Chondrocyte (in vitro differentiated cells): ENCODE measurements at regions not wholly inside any gene's neighbourhood (a gene's known extent, or its start where the extent isn't known, plus 50 kb on each side); places are given as distances from the start of the nearest gene placed in this dataset.

ENCODE experiments used
- DNase-seq: peaks from one replicate; pipeline ENCODE4 v3.0.0; 2021; ENCODE audit warnings: mixed read lengths, low spot score
- H3K27ac Mint-ChIP-seq: one replicate; pipeline ENCODE4 v1.8.0; 2021; ENCODE audit warnings: mild to moderate bottlenecking, moderate library complexity, mixed read lengths; ENCODE audit not compliant: unreplicated experiment
- H3K27me3 Mint-ChIP-seq: 2 replicates; pipeline ENCODE4 v1.8.0; 2021; ENCODE audit warnings: low read depth, mixed read lengths
- H3K36me3 Mint-ChIP-seq: 2 replicates; pipeline ENCODE4 v1.8.0; 2021; ENCODE audit warnings: low read depth, mixed read lengths
- H3K4me1 Mint-ChIP-seq: 2 replicates; pipeline ENCODE4 v1.8.0; 2021; ENCODE audit warnings: low read depth, mild to moderate bottlenecking, mixed read lengths
- H3K4me3 Mint-ChIP-seq: one replicate; pipeline ENCODE4 v1.8.0; 2021; ENCODE audit warnings: mild to moderate bottlenecking, moderate library complexity, mixed read lengths; ENCODE audit not compliant: unreplicated experiment
- H3K9me3 Mint-ChIP-seq: 2 replicates; pipeline ENCODE4 v1.8.0; 2021; ENCODE audit warnings: low read depth, mixed read lengths
- TF ChIP-seq, protein P1 (sequence below): fragments of 200-600 bp; sonication (generic); IDR thresholded peaks from 2 replicates; pipeline ENCODE4 v1.5.0; 2021; ENCODE audit warnings: antibody characterized with exemption, mild to moderate bottlenecking, moderate library complexity

DNA sequence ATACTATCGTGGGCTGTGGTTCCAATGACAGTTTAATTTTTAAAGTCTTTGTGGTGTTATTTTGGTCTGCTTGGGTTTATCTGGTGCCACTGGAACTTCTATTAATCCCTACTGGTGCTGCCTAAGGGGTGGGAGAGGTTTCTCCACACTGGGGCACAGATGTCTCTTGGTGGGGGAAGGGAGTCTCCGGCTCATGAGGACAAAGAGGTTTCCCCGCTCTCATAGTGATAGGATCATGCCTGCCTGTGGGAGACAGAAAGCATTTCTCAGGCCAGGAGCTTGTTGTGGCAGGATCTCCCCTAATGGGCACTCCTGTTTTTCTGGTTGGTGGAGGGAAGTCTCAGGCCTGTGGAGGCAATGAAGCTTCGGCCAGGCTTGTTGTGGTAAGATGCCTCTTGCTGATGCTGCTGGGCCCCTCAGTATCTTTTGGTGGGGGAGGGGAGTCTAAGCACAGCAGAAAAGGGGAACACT lies 84.3 kb upstream of the THRB start:
- no peaks in the 10 kb centered on the region for H3K9me3 Mint-ChIP-seq
- no peak overlapping the region for H3K27ac Mint-ChIP-seq
- no peak for DNase-seq
- TF ChIP-seq, protein P1, sequence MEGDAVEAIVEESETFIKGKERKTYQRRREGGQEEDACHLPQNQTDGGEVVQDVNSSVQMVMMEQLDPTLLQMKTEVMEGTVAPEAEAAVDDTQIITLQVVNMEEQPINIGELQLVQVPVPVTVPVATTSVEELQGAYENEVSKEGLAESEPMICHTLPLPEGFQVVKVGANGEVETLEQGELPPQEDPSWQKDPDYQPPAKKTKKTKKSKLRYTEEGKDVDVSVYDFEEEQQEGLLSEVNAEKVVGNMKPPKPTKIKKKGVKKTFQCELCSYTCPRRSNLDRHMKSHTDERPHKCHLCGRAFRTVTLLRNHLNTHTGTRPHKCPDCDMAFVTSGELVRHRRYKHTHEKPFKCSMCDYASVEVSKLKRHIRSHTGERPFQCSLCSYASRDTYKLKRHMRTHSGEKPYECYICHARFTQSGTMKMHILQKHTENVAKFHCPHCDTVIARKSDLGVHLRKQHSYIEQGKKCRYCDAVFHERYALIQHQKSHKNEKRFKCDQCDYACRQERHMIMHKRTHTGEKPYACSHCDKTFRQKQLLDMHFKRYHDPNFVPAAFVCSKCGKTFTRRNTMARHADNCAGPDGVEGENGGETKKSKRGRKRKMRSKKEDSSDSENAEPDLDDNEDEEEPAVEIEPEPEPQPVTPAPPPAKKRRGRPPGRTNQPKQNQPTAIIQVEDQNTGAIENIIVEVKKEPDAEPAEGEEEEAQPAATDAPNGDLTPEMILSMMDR: no peak
- H3K4me1 Mint-ChIP-seq: no peaks in the 10 kb centered on the region
- no peak overlapping the region for H3K4me3 Mint-ChIP-seq
- no peaks in the 10 kb centered on the region for H3K36me3 Mint-ChIP-seq
- no peaks in the 10 kb centered on the region for H3K27me3 Mint-ChIP-seq

DNA sequence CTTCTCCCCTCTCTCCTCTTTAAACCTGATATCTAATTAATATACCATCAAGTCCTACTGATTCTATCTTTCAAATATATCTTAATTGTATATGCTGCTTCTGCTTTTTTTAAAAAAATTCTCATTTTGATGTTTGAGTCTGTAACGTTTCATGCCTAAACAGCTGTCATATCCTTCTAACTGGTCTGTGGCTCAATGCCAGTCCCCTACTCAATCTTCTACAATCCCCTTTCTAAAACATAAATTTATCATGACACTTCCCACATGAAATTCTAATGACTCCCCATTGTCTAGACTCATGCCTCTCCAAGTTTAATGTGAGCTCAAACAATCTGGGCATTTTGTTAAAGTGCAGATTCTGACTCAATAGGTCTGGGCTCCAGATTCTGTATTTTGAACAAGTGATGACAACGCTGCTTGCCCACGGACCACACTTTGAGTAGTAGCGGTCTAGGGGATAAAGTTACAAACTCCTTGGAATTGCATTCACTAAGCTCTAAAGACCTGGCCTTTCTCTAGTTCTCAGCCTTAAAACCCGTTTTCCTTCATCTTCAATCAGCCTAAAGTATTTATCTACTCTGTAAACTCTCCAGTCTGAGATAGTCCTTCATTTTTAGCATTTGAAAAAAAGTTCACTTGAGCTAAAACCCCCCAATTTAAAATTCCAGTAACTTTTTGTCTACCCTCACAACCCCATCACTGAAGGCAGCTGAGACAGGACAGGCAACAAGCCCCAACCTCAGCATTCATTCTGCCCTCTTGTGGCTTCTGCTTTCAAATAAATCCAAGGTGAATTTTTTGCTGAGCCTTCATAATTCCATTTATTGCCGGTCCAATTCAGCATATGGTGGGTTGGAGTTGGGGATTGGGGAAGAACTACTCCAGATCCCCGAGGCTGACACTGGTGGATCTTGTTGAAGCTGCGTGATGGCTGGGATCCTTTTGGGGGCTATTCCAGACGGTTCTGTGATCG lies 88.1 kb upstream of the THRB start:
- H3K27ac Mint-ChIP-seq: no peak overlapping the region
- H3K4me3 Mint-ChIP-seq: no peak overlapping the region
- DNase-seq: no peak
- no peaks in the 10 kb centered on the region for H3K4me1 Mint-ChIP-seq
- H3K27me3 Mint-ChIP-seq: peaks cover 12% of the 10 kb centered on the region
- H3K9me3 Mint-ChIP-seq: no peaks in the 10 kb centered on the region
- no peaks in the 10 kb centered on the region for H3K36me3 Mint-ChIP-seq
- TF ChIP-seq, protein P1: peak; percentile 75

DNA sequence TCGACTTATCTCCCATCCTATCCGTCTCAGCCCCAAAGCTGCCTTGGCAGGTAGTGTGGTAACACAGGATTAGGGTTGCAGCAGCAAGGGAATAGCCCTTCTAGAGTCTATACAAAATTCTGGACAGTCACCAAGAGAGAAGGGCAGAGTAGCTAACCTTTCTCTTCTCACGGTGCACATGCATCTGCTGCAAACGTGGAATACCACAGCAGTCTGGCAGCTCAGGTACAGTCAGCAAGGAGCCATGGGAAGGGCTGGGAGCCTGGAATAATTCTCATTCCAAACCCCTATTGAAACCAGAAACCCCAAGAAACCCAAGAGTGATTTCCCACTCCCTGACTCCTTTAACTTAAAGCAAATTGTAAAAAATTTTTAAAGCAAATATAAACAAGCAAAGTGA lies 92.3 kb upstream of the THRB start:
- Mint-ChIP-seq H3K4me1 (peaks cover 17% of the 10 kb centered on the region), H3K36me3 (no peaks in the 10 kb centered on the region), H3K27me3 (peaks cover 12% of the 10 kb centered on the region), H3K4me3 (no peak overlapping the region), H3K9me3 (no peaks in the 10 kb centered on the region), H3K27ac (no peak overlapping the region)
- no peak for DNase-seq
- TF ChIP-seq, protein P1: no peak

DNA sequence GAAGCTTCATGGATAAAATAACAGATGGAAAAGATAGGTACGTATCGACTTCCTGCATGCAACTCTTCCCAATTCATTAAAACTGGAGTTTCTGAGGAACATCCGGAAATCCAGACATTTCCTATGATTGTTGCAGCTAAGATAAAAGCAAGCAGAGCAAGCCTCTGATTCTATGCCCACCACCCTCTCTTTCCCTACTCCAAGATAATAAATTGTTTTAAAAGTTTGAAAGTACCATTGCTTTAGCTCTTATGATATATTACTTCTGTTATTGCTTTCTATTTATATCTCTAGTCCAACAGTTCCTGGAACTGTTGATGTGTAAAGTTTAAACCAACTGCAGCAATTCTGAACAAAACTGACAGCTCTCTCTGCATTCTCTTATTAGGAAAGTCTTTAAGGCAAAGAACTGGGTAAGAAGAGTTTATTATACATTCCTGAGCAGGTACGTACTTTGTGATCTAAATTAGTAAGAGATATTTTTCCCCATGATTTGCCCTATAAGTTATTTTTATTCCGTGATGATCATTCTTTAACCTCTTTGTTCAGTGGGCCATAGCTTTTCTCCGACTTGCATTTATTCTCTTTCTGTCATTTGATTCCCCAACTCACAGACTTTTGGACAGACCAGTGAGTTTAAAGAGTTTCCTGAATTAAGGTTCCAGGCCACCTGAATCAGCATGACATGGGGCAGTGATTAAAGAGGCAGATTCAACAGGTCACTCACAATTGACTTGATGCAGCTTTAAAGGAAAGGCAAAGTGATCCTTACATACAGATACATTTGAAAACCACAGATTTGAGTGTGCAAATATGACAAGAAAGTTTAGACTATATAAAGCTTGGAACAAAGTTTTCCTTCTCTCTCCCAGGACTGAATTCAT lies 94.2 kb upstream of the THRB start:
- DNase-seq: no peak
- Mint-ChIP-seq H3K36me3 (no peaks in the 10 kb centered on the region), H3K9me3 (no peaks in the 10 kb centered on the region), H3K4me3 (no peak overlapping the region), H3K27ac (peak overlapping the region; percentile 35), H3K27me3 (peaks cover 12% of the 10 kb centered on the region), H3K4me1 (peaks cover 17% of the 10 kb centered on the region)
- TF ChIP-seq, protein P1: no peak

DNA sequence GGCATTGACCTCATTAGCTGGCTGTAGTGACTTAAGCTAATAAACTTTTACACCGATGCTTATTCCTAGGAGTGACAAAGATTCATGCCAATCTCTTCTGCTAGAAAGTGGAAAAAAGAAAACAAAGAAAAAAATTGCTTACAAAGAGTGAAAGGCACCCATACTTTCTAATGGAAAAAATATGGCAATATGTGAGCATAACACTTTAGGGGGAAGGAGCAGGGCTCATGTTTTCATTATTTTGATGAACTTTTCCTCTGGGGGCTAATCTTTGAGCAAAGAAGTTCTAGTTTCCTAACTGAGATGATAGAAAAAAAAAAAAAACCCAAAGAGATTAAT lies 94.8 kb upstream of the THRB start:
- Mint-ChIP-seq H3K9me3 (no peaks in the 10 kb centered on the region), H3K4me1 (peaks cover 17% of the 10 kb centered on the region), H3K36me3 (no peaks in the 10 kb centered on the region), H3K27me3 (peaks cover 12% of the 10 kb centered on the region), H3K27ac (no peak overlapping the region), H3K4me3 (no peak overlapping the region)
- TF ChIP-seq, protein P1: no peak
- DNase-seq: no peak
